ENCODE measurements at regions not wholly inside any gene's neighbourhood (a gene's known extent, or its start where the extent isn't known, plus 50 kb on each side); places are given as distances from the start of the nearest gene placed in this dataset.

- no peak for DNase-seq
- Histone ChIP-seq H3K27ac (ENCODE audit: insufficient read depth in 1 of 2, low read depth in 1 of 2, low read length in 2 of 2, poor library complexity in 1 of 2, severe bottlenecking in 2 of 2) (no peak overlapping the region), H3K36me3 (ENCODE audit: control insufficient read depth in 4 of 4, insufficient read depth in 4 of 4, low read length in 3 of 4) (no peaks in the 10 kb centered on the region), H3K4me3 (ENCODE audit: control insufficient read depth in 1 of 7, extremely low read depth in 1 of 7, insufficient read depth in 4 of 7, low read depth in 2 of 7, low read length in 6 of 7) (no peak overlapping the region), H3K27me3 (replicated peaks in 2 of 5; ENCODE audit: control insufficient read depth in 4 of 5, insufficient read depth in 5 of 5, low read length in 4 of 5) (peaks cover 0 to 2% (median 0%) of the 10 kb centered on the region in 5 experiments), H3K4me1 (ENCODE audit: control extremely low read depth in 1 of 4, control insufficient read depth in 4 of 4, insufficient read depth in 4 of 4, low read length in 3 of 4) (no peaks in the 10 kb centered on the region), H3K9me3 (ENCODE audit: control extremely low read depth in 1 of 5, control insufficient read depth in 4 of 5, insufficient read depth in 2 of 5, low read depth in 1 of 5, low read length in 4 of 5) (no peaks in the 10 kb centered on the region)
- POLR2A ChIA-PET = no interaction called here
- CTCF ChIA-PET = no interaction called here
- 82% methylated on average over 5 of the region's 5 CpGs for WGBS (ENCODE audit: insufficient coverage)
Observed at GRCh38 chr18:41756141-41756540, 198.9 kb upstream of the PIK3C3 start.

DNA sequence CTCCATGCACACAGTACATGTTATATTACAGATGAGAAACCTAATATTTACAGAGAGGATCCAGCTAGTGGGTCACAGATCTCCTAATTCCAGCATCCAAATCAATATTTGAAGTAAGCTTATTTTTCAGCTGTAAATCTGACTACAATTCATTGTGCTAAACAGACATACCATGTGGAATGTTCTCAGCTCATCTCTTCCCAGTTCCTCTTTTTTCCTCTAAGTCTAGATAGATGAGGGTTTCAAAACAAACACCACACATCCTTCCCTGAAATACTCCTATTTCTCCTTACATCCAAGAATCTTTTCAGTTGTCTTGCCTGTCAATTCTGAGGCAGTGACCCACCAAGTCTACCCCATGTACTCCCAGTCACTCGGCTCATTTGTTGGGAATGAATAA, 200.7 kb upstream of the PIK3C3 start:
- peaks cover 0 to 2% (median 0%) of the 10 kb centered on the region in 5 experiments for H3K27me3 ChIP-seq (replicated peaks in 2 of 5; ENCODE audit: control insufficient read depth in 4 of 5, insufficient read depth in 5 of 5, low read length in 4 of 5)
- H3K4me3 ChIP-seq (ENCODE audit: control insufficient read depth in 1 of 7, extremely low read depth in 1 of 7, insufficient read depth in 4 of 7, low read depth in 2 of 7, low read length in 6 of 7) = no peak overlapping the region
- POLR2A ChIA-PET = no interaction called here
- no peak overlapping the region for H3K27ac ChIP-seq (ENCODE audit: insufficient read depth in 1 of 2, low read depth in 1 of 2, low read length in 2 of 2, poor library complexity in 1 of 2, severe bottlenecking in 2 of 2)
- H3K36me3 ChIP-seq (ENCODE audit: control insufficient read depth in 4 of 4, insufficient read depth in 4 of 4, low read length in 3 of 4) = no peaks in the 10 kb centered on the region
- no peak for DNase-seq
- H3K4me1 ChIP-seq (ENCODE audit: control extremely low read depth in 1 of 4, control insufficient read depth in 4 of 4, insufficient read depth in 4 of 4, low read length in 3 of 4) = no peaks in the 10 kb centered on the region
- WGBS (ENCODE audit: insufficient coverage) = 83% methylated on average over 1 of the region's 1 CpG
- H3K9me3 ChIP-seq (ENCODE audit: control extremely low read depth in 1 of 5, control insufficient read depth in 4 of 5, insufficient read depth in 2 of 5, low read depth in 1 of 5, low read length in 4 of 5) = no peaks in the 10 kb centered on the region
- CTCF ChIA-PET = no interaction called here

GRCh38 chr18:41753826-41754225, 201.2 kb upstream of the PIK3C3 start:
- Histone ChIP-seq H3K27me3 (replicated peaks in 2 of 5; ENCODE audit: control insufficient read depth in 4 of 5, insufficient read depth in 5 of 5, low read length in 4 of 5) (no peaks in the 10 kb centered on the region), H3K27ac (ENCODE audit: insufficient read depth in 1 of 2, low read depth in 1 of 2, low read length in 2 of 2, poor library complexity in 1 of 2, severe bottlenecking in 2 of 2) (no peak overlapping the region), H3K4me1 (ENCODE audit: control extremely low read depth in 1 of 4, control insufficient read depth in 4 of 4, insufficient read depth in 4 of 4, low read length in 3 of 4) (no peaks in the 10 kb centered on the region), H3K36me3 (ENCODE audit: control insufficient read depth in 4 of 4, insufficient read depth in 4 of 4, low read length in 3 of 4) (no peaks in the 10 kb centered on the region), H3K4me3 (ENCODE audit: control insufficient read depth in 1 of 7, extremely low read depth in 1 of 7, insufficient read depth in 4 of 7, low read depth in 2 of 7, low read length in 6 of 7) (no peak overlapping the region), H3K9me3 (ENCODE audit: control extremely low read depth in 1 of 5, control insufficient read depth in 4 of 5, insufficient read depth in 2 of 5, low read depth in 1 of 5, low read length in 4 of 5) (no peaks in the 10 kb centered on the region)
- DNase-seq = no peak
- WGBS (ENCODE audit: insufficient coverage) = no CpG with 5 or more reads among the region's 2 CpGs
- ChIA-PET POLR2A (no interaction called here), CTCF (no interaction called here)

DNA sequence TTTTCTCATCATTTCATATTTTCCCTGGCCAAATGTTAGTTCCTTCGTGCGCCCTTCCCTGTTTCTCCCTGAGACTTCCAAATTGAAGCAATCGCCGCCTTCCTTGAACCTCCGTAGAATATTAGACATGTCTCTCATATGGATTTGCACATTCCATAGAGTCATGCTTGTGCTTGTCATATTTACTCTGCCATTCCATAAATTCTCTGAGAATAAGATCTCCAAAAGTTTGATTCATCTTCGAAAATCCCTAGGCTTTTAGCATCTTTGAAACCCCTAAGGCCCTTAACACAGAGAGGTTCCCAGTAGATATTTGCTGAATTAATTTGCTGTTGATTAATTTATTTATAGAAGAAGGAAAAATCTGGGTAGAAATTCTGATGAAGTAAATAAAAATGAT, 202.2 kb upstream of the PIK3C3 start:
- POLR2A ChIA-PET = no interaction called here
- H3K4me3 ChIP-seq (ENCODE audit: control insufficient read depth in 1 of 7, extremely low read depth in 1 of 7, insufficient read depth in 4 of 7, low read depth in 2 of 7, low read length in 6 of 7) = no peak overlapping the region
- no peaks in the 10 kb centered on the region for H3K27me3 ChIP-seq (replicated peaks in 2 of 5; ENCODE audit: control insufficient read depth in 4 of 5, insufficient read depth in 5 of 5, low read length in 4 of 5)
- H3K27ac ChIP-seq (ENCODE audit: insufficient read depth in 1 of 2, low read depth in 1 of 2, low read length in 2 of 2, poor library complexity in 1 of 2, severe bottlenecking in 2 of 2) = no peak overlapping the region
- H3K36me3 ChIP-seq (ENCODE audit: control insufficient read depth in 4 of 4, insufficient read depth in 4 of 4, low read length in 3 of 4) = no peaks in the 10 kb centered on the region
- 94% methylated on average over 5 of the region's 6 CpGs for WGBS (ENCODE audit: insufficient coverage)
- no peak for DNase-seq
- H3K9me3 ChIP-seq (ENCODE audit: control extremely low read depth in 1 of 5, control insufficient read depth in 4 of 5, insufficient read depth in 2 of 5, low read depth in 1 of 5, low read length in 4 of 5) = no peaks in the 10 kb centered on the region
- CTCF ChIA-PET = no interaction called here
- H3K4me1 ChIP-seq (ENCODE audit: control extremely low read depth in 1 of 4, control insufficient read depth in 4 of 4, insufficient read depth in 4 of 4, low read length in 3 of 4) = no peaks in the 10 kb centered on the region

GRCh38 chr18:41751652-41752051, 203.4 kb upstream of the PIK3C3 start:
- no peak for DNase-seq
- ChIA-PET POLR2A (no interaction called here), CTCF (no interaction called here)
- no peaks in the 10 kb centered on the region for H3K9me3 ChIP-seq (ENCODE audit: control extremely low read depth in 1 of 5, control insufficient read depth in 4 of 5, insufficient read depth in 2 of 5, low read depth in 1 of 5, low read length in 4 of 5)
- no CpG with 5 or more reads among the region's 1 CpG for WGBS (ENCODE audit: insufficient coverage)
- no peaks in the 10 kb centered on the region for H3K27me3 ChIP-seq (replicated peaks in 2 of 5; ENCODE audit: control insufficient read depth in 4 of 5, insufficient read depth in 5 of 5, low read length in 4 of 5)
- H3K4me1 ChIP-seq (ENCODE audit: control extremely low read depth in 1 of 4, control insufficient read depth in 4 of 4, insufficient read depth in 4 of 4, low read length in 3 of 4) = no peaks in the 10 kb centered on the region
- no peak overlapping the region for H3K4me3 ChIP-seq (ENCODE audit: control insufficient read depth in 1 of 7, extremely low read depth in 1 of 7, insufficient read depth in 4 of 7, low read depth in 2 of 7, low read length in 6 of 7)
- no peaks in the 10 kb centered on the region for H3K36me3 ChIP-seq (ENCODE audit: control insufficient read depth in 4 of 4, insufficient read depth in 4 of 4, low read length in 3 of 4)
- H3K27ac ChIP-seq (ENCODE audit: insufficient read depth in 1 of 2, low read depth in 1 of 2, low read length in 2 of 2, poor library complexity in 1 of 2, severe bottlenecking in 2 of 2) = no peak overlapping the region

DNA sequence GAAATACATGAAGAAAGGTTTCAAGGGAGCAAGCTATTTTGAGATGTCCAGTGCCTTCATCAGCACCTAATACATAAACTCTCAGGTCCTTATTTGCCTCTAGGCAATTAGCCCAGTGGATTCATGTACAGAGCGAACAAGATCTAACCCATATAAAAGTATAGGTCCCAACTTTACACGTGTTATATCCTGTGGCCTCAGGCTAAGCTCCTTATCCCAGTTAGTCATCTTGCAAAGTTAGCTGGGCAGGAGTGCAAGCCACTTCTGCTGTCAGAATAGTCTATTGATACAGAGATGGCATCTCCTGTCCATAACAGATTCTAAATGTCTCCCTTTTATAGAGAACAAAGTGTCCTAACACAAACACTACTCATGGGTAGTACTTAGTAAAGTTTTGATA, 203.9 kb upstream of the PIK3C3 start:
- no peaks in the 10 kb centered on the region for H3K9me3 ChIP-seq (ENCODE audit: control extremely low read depth in 1 of 5, control insufficient read depth in 4 of 5, insufficient read depth in 2 of 5, low read depth in 1 of 5, low read length in 4 of 5)
- H3K27me3 ChIP-seq (replicated peaks in 2 of 5; ENCODE audit: control insufficient read depth in 4 of 5, insufficient read depth in 5 of 5, low read length in 4 of 5) = no peaks in the 10 kb centered on the region
- WGBS (ENCODE audit: insufficient coverage) = 88% methylated on average over 1 of the region's 2 CpGs
- ChIA-PET POLR2A (no interaction called here), CTCF (no interaction called here)
- no peaks in the 10 kb centered on the region for H3K4me1 ChIP-seq (ENCODE audit: control extremely low read depth in 1 of 4, control insufficient read depth in 4 of 4, insufficient read depth in 4 of 4, low read length in 3 of 4)
- no peaks in the 10 kb centered on the region for H3K36me3 ChIP-seq (ENCODE audit: control insufficient read depth in 4 of 4, insufficient read depth in 4 of 4, low read length in 3 of 4)
- H3K27ac ChIP-seq (ENCODE audit: insufficient read depth in 1 of 2, low read depth in 1 of 2, low read length in 2 of 2, poor library complexity in 1 of 2, severe bottlenecking in 2 of 2) = no peak overlapping the region
- H3K4me3 ChIP-seq (ENCODE audit: control insufficient read depth in 1 of 7, extremely low read depth in 1 of 7, insufficient read depth in 4 of 7, low read depth in 2 of 7, low read length in 6 of 7) = no peak overlapping the region
- no peak for DNase-seq

DNA sequence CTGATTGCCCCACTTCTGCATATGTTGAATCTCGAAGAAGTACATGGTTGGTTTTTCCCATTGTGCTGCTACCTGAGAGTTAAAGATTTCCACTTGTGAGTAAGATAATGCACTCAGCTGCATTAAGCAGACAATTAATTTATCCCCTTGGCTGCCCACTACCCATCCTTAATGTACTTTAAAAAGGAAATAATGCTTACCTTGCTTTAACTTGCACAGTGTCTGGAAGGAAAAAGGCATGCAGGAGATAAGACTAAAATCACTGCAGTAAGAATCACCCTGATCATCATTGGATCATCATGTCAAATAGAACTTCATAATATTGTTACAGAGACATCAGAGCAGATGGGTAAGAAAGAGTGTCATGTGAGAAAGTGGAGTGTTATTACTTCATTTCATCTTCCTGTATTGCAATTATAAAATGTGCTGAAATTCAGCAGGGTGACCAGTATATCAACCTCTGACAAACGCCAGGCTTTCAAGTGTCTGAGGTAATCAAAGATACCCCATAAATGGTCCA, 207.3 kb upstream of the PIK3C3 start:
- no peaks in the 10 kb centered on the region for H3K36me3 ChIP-seq (ENCODE audit: control insufficient read depth in 4 of 4, insufficient read depth in 4 of 4, low read length in 3 of 4)
- H3K9me3 ChIP-seq (ENCODE audit: control extremely low read depth in 1 of 5, control insufficient read depth in 4 of 5, insufficient read depth in 2 of 5, low read depth in 1 of 5, low read length in 4 of 5) = no peaks in the 10 kb centered on the region
- WGBS (ENCODE audit: insufficient coverage) = 100% methylated on average over 1 of the region's 2 CpGs
- DNase-seq = no peak
- no peaks in the 10 kb centered on the region for H3K27me3 ChIP-seq (replicated peaks in 2 of 5; ENCODE audit: control insufficient read depth in 4 of 5, insufficient read depth in 5 of 5, low read length in 4 of 5)
- H3K4me1 ChIP-seq (ENCODE audit: control extremely low read depth in 1 of 4, control insufficient read depth in 4 of 4, insufficient read depth in 4 of 4, low read length in 3 of 4) = no peaks in the 10 kb centered on the region
- ChIA-PET POLR2A (no interaction called here), CTCF (no interaction called here)
- no peak overlapping the region for H3K4me3 ChIP-seq (ENCODE audit: control insufficient read depth in 1 of 7, extremely low read depth in 1 of 7, insufficient read depth in 4 of 7, low read depth in 2 of 7, low read length in 6 of 7)
- no peak overlapping the region for H3K27ac ChIP-seq (ENCODE audit: insufficient read depth in 1 of 2, low read depth in 1 of 2, low read length in 2 of 2, poor library complexity in 1 of 2, severe bottlenecking in 2 of 2)
